GM23338 (cell line): ENCODE measurements at regions not wholly inside any gene's neighbourhood (a gene's known extent, or its start where the extent isn't known, plus 50 kb on each side); places are given as distances from the start of the nearest gene placed in this dataset.

Experiments
- ATAC-seq: fragments of 200-7000 bp; cut with Tn5 transposase; 3 replicates; pipeline ENCODE4 v1.9.1; 2020
- DNase-seq: peaks from one replicate; pipeline ENCODE4 v3.0.0-alpha.2; 2015; ENCODE audit warnings: low spot score
- H2AFZ ChIP-seq: fragments of 200-600 bp; sonication (generic); 2 replicates; pipeline ENCODE4 v1.8.0; 2016; ENCODE audit warnings: antibody characterized with exemption, mild to moderate bottlenecking, moderate library complexity
- H3F3A ChIP-seq: fragments of 200-600 bp; sonication (generic); replicated peaks from 2 replicates; pipeline ENCODE4 v1.8.0; 2017; ENCODE audit warnings: antibody characterized with exemption, mixed run types, low read depth
- H3K27ac ChIP-seq: fragments of 200-600 bp; sonication (generic); 2 replicates; pipeline ENCODE4 v1.6.1; 2016; ENCODE audit warnings: low read depth
- H3K27me3 ChIP-seq: fragments of 200-600 bp; sonication (generic); 2 replicates; pipeline ENCODE4 v1.8.0; 2016; ENCODE audit warnings: mild to moderate bottlenecking, mixed run types, moderate library complexity; ENCODE audit not compliant: insufficient read depth
- H3K36me3 ChIP-seq: fragments of 200-600 bp; sonication (generic); 2 replicates; pipeline ENCODE4 v1.8.0; 2016; ENCODE audit warnings: mild to moderate bottlenecking; ENCODE audit not compliant: insufficient read depth
- H3K4me1 ChIP-seq: fragments of 200-600 bp; sonication (generic); 2 replicates; pipeline ENCODE4 v1.8.0; 2016; ENCODE audit warnings: mild to moderate bottlenecking, moderate library complexity; ENCODE audit not compliant: insufficient read depth
- H3K4me2 ChIP-seq: fragments of 200-600 bp; sonication (generic); 2 replicates; pipeline ENCODE4 v1.7.1; 2017; ENCODE audit warnings: mixed run types
- H3K4me3 ChIP-seq: fragments of 200-600 bp; sonication (generic); 2 replicates; pipeline ENCODE4 v1.6.1; 2016; ENCODE audit warnings: mixed run types
- H3K79me2 ChIP-seq: fragments of 200-600 bp; sonication (generic); replicated peaks from 2 replicates; pipeline ENCODE4 v1.8.0; 2017; ENCODE audit warnings: mild to moderate bottlenecking; ENCODE audit not compliant: insufficient read depth
- H3K9me2 ChIP-seq: fragments of 200-600 bp; sonication (generic); 2 replicates; pipeline ENCODE4 v1.8.0; 2017; ENCODE audit not compliant: insufficient read depth
- H4K20me1 ChIP-seq: fragments of 200-600 bp; sonication (generic); replicated peaks from 2 replicates; pipeline ENCODE4 v1.8.0; 2017; ENCODE audit warnings: mild to moderate bottlenecking; ENCODE audit not compliant: insufficient read depth
- H3K27ac Mint-ChIP-seq: 2 replicates; pipeline ENCODE4 v1.8.0; 2020; ENCODE audit warnings: inconsistent platforms, mild to moderate bottlenecking, moderate library complexity, mixed read lengths
- H3K27me3 Mint-ChIP-seq: 3 replicates; pipeline ENCODE4 v1.8.0; 2022; ENCODE audit warnings: low read depth, mild to moderate bottlenecking, moderate library complexity, mixed read lengths, inconsistent platforms; ENCODE audit not compliant: insufficient read depth, poor library complexity
- H3K36me3 Mint-ChIP-seq: 3 replicates; pipeline ENCODE4 v1.8.0; 2021; ENCODE audit warnings: low read depth, mild to moderate bottlenecking, inconsistent platforms, moderate library complexity, mixed read lengths
- H3K4me1 Mint-ChIP-seq: 3 replicates; pipeline ENCODE4 v1.8.0; 2020; ENCODE audit warnings: mild to moderate bottlenecking, inconsistent platforms, mixed read lengths
- H3K4me3 Mint-ChIP-seq: 3 replicates; pipeline ENCODE4 v1.8.0; 2021; ENCODE audit warnings: moderate library complexity, mild to moderate bottlenecking, inconsistent platforms, mixed read lengths
- H3K9me3 Mint-ChIP-seq: 3 replicates; pipeline ENCODE4 v1.8.0; 2020; ENCODE audit warnings: moderate library complexity, mild to moderate bottlenecking, inconsistent platforms, mixed read lengths
- CREB1 ChIP-seq: fragments of 250-450 bp; sonication (Bioruptor Pico); IDR thresholded peaks from 2 replicates; pipeline ENCODE4 v1.5.0; 2020; ENCODE audit warnings: low read depth, mild to moderate bottlenecking, moderate library complexity
- EZH2 ChIP-seq: fragments of 200-600 bp; sonication (generic); IDR thresholded peaks from one replicate; pipeline ENCODE4 v1.8.0; 2017; ENCODE audit warnings: antibody characterized with exemption, mild to moderate bottlenecking, low read depth; ENCODE audit not compliant: unreplicated experiment
- EZH2phosphoT487 ChIP-seq: fragments of 200-600 bp; sonication (generic); IDR thresholded peaks from one replicate; pipeline ENCODE4 v1.8.1; 2018; ENCODE audit warnings: antibody characterized with exemption; ENCODE audit not compliant: unreplicated experiment
- JUNB ChIP-seq: IDR thresholded peaks from one replicate; pipeline ENCODE4 v1.6.1; 2016; ENCODE audit warnings: antibody characterized with exemption; ENCODE audit not compliant: unreplicated experiment
- NANOG ChIP-seq: IDR thresholded peaks from 2 replicates; pipeline ENCODE4 v1.6.1; 2016; ENCODE audit warnings: antibody characterized with exemption, borderline replicate concordance
- POLR2AphosphoS5 ChIP-seq: IDR thresholded peaks from 2 replicates; pipeline ENCODE4 v1.6.1; 2016; ENCODE audit warnings: antibody characterized with exemption, low read depth
- STAT1 ChIP-seq: IDR thresholded peaks from one replicate; pipeline ENCODE4 v1.6.1; 2016; ENCODE audit warnings: antibody characterized with exemption; ENCODE audit not compliant: unreplicated experiment
- ZNF114 ChIP-seq: fragments of 250-450 bp; sonication (Bioruptor Pico); IDR thresholded peaks from 2 replicates; pipeline ENCODE4 v1.5.0; 2020; ENCODE audit warnings: mild to moderate bottlenecking, moderate library complexity
- ZNF331 ChIP-seq: fragments of 250-450 bp; sonication (Bioruptor Pico); IDR thresholded peaks from 2 replicates; pipeline ENCODE4 v1.5.0; 2020; ENCODE audit warnings: low read depth, mild to moderate bottlenecking, moderate library complexity
- TF ChIP-seq, protein P1 (sequence below): fragments of 250-450 bp; sonication (Bioruptor Pico); IDR thresholded peaks from 2 replicates; pipeline ENCODE4 v1.5.0; 2020; ENCODE audit warnings: mild to moderate bottlenecking, moderate library complexity
- TF ChIP-seq, protein P2 (sequence below): IDR thresholded peaks from 2 replicates; pipeline ENCODE4 v1.6.1; 2016; ENCODE audit warnings: antibody characterized with exemption
- TF ChIP-seq, protein P3 (sequence below): IDR thresholded peaks from one replicate; pipeline ENCODE4 v1.6.1; 2018; ENCODE audit warnings: antibody characterized with exemption; ENCODE audit not compliant: unreplicated experiment
- TF ChIP-seq, protein P4 (sequence below), 2 experiments: fragments of 200-600 bp in 1 of 2; sonication (generic) in 1 of 2; conservative IDR thresholded peaks; 2 replicates each; pipeline versions ENCODE4 v1.5.1 to v1.6.1; 2016 to 2017; ENCODE audit warnings: antibody characterized with exemption in 2 of 2, low read depth in 2 of 2, mild to moderate bottlenecking in 2 of 2, moderate library complexity in 1 of 2

DNA sequence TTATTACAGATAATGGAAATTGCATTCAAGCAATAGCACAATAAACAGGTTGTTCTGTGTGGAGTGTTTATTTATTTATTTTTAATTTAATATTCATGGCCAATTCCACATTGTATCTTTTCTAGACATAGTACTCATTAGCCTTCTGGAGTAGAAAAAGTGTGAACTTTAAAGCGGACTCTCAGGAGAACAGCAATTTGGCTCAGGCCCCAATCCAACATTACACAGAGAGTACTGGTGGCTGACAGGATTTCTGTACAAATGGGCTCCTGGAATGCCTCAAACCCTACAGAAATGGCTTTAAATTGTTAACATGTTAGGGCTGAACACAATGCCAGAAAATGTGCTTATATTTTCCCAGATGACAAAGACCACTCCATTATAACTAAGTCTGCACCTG is 533.9 kb upstream of the NXPH2 start:
- H2AFZ ChIP-seq = peak overlapping the region; percentile 35; the same call in 1 of the 2 replicates
- no peak overlapping the region for H3K4me2 ChIP-seq
- H3K9me2 ChIP-seq = no peaks in the 10 kb centered on the region
- no peaks in the 10 kb centered on the region for H3K9me3 Mint-ChIP-seq
- no peak for ATAC-seq
- no peaks in the 10 kb centered on the region for H3K36me3 ChIP-seq
- H3K27me3 ChIP-seq = no peaks in the 10 kb centered on the region
- H3K27ac Mint-ChIP-seq = no peak overlapping the region
- H3K4me3 ChIP-seq = no peak overlapping the region
- H4K20me1 ChIP-seq = no peaks in the 10 kb centered on the region
- H3K27ac ChIP-seq = no peak overlapping the region
- peaks cover 14% of the 10 kb centered on the region for H3K4me1 ChIP-seq
- no peak for DNase-seq
- H3K36me3 Mint-ChIP-seq = no peaks in the 10 kb centered on the region
- H3K4me3 Mint-ChIP-seq = no peak overlapping the region
- no peaks in the 10 kb centered on the region for H3F3A ChIP-seq
- H3K27me3 Mint-ChIP-seq = peaks cover 1% of the 10 kb centered on the region
- TF ChIP-seq CREB1 (CRISPR knock-in tag) = no peak
- TF ChIP-seq, protein P1, sequence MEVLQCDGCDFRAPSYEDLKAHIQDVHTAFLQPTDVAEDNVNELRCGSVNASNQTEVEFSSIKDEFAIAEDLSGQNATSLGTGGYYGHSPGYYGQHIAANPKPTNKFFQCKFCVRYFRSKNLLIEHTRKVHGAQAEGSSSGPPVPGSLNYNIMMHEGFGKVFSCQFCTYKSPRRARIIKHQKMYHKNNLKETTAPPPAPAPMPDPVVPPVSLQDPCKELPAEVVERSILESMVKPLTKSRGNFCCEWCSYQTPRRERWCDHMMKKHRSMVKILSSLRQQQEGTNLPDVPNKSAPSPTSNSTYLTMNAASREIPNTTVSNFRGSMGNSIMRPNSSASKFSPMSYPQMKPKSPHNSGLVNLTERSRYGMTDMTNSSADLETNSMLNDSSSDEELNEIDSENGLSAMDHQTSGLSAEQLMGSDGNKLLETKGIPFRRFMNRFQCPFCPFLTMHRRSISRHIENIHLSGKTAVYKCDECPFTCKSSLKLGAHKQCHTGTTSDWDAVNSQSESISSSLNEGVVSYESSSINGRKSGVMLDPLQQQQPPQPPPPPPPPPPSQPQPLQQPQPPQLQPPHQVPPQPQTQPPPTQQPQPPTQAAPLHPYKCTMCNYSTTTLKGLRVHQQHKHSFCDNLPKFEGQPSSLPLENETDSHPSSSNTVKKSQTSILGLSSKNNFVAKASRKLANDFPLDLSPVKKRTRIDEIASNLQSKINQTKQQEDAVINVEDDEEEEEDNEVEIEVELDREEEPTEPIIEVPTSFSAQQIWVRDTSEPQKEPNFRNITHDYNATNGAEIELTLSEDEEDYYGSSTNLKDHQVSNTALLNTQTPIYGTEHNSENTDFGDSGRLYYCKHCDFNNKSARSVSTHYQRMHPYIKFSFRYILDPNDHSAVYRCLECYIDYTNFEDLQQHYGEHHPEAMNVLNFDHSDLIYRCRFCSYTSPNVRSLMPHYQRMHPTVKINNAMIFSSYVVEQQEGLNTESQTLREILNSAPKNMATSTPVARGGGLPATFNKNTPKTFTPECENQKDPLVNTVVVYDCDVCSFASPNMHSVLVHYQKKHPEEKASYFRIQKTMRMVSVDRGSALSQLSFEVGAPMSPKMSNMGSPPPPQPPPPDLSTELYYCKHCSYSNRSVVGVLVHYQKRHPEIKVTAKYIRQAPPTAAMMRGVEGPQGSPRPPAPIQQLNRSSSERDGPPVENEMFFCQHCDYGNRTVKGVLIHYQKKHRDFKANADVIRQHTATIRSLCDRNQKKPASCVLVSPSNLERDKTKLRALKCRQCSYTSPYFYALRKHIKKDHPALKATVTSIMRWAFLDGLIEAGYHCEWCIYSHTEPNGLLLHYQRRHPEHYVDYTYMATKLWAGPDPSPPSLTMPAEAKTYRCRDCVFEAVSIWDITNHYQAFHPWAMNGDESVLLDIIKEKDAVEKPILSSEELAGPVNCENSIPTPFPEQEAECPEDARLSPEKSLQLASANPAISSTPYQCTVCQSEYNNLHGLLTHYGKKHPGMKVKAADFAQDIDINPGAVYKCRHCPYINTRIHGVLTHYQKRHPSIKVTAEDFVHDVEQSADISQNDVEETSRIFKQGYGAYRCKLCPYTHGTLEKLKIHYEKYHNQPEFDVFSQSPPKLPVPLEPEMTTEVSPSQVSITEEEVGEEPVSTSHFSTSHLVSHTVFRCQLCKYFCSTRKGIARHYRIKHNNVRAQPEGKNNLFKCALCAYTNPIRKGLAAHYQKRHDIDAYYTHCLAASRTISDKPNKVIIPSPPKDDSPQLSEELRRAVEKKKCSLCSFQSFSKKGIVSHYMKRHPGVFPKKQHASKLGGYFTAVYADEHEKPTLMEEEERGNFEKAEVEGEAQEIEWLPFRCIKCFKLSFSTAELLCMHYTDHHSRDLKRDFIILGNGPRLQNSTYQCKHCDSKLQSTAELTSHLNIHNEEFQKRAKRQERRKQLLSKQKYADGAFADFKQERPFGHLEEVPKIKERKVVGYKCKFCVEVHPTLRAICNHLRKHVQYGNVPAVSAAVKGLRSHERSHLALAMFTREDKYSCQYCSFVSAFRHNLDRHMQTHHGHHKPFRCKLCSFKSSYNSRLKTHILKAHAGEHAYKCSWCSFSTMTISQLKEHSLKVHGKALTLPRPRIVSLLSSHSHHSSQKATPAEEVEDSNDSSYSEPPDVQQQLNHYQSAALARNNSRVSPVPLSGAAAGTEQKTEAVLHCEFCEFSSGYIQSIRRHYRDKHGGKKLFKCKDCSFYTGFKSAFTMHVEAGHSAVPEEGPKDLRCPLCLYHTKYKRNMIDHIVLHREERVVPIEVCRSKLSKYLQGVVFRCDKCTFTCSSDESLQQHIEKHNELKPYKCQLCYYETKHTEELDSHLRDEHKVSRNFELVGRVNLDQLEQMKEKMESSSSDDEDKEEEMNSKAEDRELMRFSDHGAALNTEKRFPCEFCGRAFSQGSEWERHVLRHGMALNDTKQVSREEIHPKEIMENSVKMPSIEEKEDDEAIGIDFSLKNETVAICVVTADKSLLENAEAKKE (CRISPR knock-in tag) = no peak
- TF ChIP-seq, protein P2, sequence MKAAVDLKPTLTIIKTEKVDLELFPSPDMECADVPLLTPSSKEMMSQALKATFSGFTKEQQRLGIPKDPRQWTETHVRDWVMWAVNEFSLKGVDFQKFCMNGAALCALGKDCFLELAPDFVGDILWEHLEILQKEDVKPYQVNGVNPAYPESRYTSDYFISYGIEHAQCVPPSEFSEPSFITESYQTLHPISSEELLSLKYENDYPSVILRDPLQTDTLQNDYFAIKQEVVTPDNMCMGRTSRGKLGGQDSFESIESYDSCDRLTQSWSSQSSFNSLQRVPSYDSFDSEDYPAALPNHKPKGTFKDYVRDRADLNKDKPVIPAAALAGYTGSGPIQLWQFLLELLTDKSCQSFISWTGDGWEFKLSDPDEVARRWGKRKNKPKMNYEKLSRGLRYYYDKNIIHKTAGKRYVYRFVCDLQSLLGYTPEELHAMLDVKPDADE = no peak
- TF ChIP-seq JUNB = no peak
- no peak for TF ChIP-seq EZH2
- no peak for TF ChIP-seq NANOG
- TF ChIP-seq ZNF331 (CRISPR knock-in tag) = no peak
- TF ChIP-seq POLR2AphosphoS5 = no peak
- TF ChIP-seq, protein P3, sequence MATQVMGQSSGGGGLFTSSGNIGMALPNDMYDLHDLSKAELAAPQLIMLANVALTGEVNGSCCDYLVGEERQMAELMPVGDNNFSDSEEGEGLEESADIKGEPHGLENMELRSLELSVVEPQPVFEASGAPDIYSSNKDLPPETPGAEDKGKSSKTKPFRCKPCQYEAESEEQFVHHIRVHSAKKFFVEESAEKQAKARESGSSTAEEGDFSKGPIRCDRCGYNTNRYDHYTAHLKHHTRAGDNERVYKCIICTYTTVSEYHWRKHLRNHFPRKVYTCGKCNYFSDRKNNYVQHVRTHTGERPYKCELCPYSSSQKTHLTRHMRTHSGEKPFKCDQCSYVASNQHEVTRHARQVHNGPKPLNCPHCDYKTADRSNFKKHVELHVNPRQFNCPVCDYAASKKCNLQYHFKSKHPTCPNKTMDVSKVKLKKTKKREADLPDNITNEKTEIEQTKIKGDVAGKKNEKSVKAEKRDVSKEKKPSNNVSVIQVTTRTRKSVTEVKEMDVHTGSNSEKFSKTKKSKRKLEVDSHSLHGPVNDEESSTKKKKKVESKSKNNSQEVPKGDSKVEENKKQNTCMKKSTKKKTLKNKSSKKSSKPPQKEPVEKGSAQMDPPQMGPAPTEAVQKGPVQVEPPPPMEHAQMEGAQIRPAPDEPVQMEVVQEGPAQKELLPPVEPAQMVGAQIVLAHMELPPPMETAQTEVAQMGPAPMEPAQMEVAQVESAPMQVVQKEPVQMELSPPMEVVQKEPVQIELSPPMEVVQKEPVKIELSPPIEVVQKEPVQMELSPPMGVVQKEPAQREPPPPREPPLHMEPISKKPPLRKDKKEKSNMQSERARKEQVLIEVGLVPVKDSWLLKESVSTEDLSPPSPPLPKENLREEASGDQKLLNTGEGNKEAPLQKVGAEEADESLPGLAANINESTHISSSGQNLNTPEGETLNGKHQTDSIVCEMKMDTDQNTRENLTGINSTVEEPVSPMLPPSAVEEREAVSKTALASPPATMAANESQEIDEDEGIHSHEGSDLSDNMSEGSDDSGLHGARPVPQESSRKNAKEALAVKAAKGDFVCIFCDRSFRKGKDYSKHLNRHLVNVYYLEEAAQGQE = no peak
- no peak for TF ChIP-seq ZNF114 (CRISPR knock-in tag)
- TF ChIP-seq, protein P4, sequence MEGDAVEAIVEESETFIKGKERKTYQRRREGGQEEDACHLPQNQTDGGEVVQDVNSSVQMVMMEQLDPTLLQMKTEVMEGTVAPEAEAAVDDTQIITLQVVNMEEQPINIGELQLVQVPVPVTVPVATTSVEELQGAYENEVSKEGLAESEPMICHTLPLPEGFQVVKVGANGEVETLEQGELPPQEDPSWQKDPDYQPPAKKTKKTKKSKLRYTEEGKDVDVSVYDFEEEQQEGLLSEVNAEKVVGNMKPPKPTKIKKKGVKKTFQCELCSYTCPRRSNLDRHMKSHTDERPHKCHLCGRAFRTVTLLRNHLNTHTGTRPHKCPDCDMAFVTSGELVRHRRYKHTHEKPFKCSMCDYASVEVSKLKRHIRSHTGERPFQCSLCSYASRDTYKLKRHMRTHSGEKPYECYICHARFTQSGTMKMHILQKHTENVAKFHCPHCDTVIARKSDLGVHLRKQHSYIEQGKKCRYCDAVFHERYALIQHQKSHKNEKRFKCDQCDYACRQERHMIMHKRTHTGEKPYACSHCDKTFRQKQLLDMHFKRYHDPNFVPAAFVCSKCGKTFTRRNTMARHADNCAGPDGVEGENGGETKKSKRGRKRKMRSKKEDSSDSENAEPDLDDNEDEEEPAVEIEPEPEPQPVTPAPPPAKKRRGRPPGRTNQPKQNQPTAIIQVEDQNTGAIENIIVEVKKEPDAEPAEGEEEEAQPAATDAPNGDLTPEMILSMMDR (conservative IDR thresholded peaks at IDR 0.05; ENCODE audit: low read depth in 2 of 2) = no peak
- no peak for TF ChIP-seq EZH2phosphoT487
- no peak for TF ChIP-seq STAT1
- H3K4me1 Mint-ChIP-seq = peaks cover 17% of the 10 kb centered on the region
- no peaks in the 10 kb centered on the region for H3K79me2 ChIP-seq
